Neural progenitor cell (in vitro differentiated cells): ENCODE measurements at regions not wholly inside any gene's neighbourhood (a gene's known extent, or its start where the extent isn't known, plus 50 kb on each side); places are given as distances from the start of the nearest gene placed in this dataset.

Experiments
- EZH2 ChIP-seq: fragments of 200-600 bp; sonication (generic); IDR thresholded peaks from 2 replicates; pipeline ENCODE4 v1.6.1; 2017; ENCODE audit warnings: antibody characterized with exemption, mild to moderate bottlenecking, moderate library complexity
- EZH2phosphoT487 ChIP-seq: fragments of 200-600 bp; sonication (generic); IDR thresholded peaks from 2 replicates; pipeline ENCODE4 v1.6.1; 2017; ENCODE audit warnings: antibody characterized with exemption
- TF ChIP-seq, protein P1 (sequence below): fragments of 200-600 bp; sonication (generic); IDR thresholded peaks from 2 replicates; pipeline ENCODE4 v1.5.1; 2017; ENCODE audit warnings: antibody characterized with exemption, mild to moderate bottlenecking

DNA sequence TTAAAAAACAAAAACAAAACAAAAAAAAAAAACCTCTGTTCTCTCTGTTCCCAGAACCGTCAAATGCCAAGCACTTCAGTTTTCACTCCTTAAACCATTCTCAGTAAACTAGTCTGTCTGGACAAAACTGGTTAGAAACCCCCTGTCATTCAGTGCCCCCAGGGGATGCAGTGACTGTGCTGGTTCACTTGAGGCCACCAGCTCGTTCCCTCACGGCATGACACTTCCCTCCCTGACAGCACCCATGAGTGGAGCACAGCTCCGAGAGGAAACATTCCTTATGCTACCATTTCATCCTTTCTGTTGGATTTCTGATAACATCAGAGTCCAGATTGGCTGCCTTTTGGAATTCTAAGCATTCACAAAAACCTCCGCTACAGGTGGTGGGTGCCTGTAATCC, 244.0 kb upstream of the TPM1 start:
- TF ChIP-seq EZH2phosphoT487 (no peak), EZH2 (no peak)
- TF ChIP-seq, protein P1, sequence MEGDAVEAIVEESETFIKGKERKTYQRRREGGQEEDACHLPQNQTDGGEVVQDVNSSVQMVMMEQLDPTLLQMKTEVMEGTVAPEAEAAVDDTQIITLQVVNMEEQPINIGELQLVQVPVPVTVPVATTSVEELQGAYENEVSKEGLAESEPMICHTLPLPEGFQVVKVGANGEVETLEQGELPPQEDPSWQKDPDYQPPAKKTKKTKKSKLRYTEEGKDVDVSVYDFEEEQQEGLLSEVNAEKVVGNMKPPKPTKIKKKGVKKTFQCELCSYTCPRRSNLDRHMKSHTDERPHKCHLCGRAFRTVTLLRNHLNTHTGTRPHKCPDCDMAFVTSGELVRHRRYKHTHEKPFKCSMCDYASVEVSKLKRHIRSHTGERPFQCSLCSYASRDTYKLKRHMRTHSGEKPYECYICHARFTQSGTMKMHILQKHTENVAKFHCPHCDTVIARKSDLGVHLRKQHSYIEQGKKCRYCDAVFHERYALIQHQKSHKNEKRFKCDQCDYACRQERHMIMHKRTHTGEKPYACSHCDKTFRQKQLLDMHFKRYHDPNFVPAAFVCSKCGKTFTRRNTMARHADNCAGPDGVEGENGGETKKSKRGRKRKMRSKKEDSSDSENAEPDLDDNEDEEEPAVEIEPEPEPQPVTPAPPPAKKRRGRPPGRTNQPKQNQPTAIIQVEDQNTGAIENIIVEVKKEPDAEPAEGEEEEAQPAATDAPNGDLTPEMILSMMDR, result no peak
